ENCODE measurements at regions not wholly inside any gene's neighbourhood (a gene's known extent, or its start where the extent isn't known, plus 50 kb on each side); places are given as distances from the start of the nearest gene placed in this dataset.

- no peaks in the 10 kb centered on the region for H3K9me3 ChIP-seq (ENCODE audit: control insufficient read depth, low read length)
- no peak overlapping the region for H3K4me3 ChIP-seq (ENCODE audit: low read length)
- H3K4me1 ChIP-seq (ENCODE audit: control insufficient read depth, insufficient read depth, low read length): no peaks in the 10 kb centered on the region
- H3K27me3 ChIP-seq (ENCODE audit: control insufficient read depth, insufficient read depth, low read length): no peaks in the 10 kb centered on the region
- no peaks in the 10 kb centered on the region for H3K36me3 ChIP-seq (ENCODE audit: control insufficient read depth, insufficient read depth, low read length)
- H3K9ac ChIP-seq (ENCODE audit: low read length): no peak overlapping the region
Measured at GRCh38 chr3:72093270-72093991, 308.5 kb upstream of the PROK2 start.

- Histone ChIP-seq H3K4me3 (ENCODE audit: low read length) (no peak overlapping the region), H3K9me3 (ENCODE audit: control insufficient read depth, low read length) (no peaks in the 10 kb centered on the region), H3K36me3 (ENCODE audit: control insufficient read depth, insufficient read depth, low read length) (no peaks in the 10 kb centered on the region), H3K27me3 (ENCODE audit: control insufficient read depth, insufficient read depth, low read length) (no peaks in the 10 kb centered on the region), H3K9ac (ENCODE audit: low read length) (no peak overlapping the region), H3K4me1 (ENCODE audit: control insufficient read depth, insufficient read depth, low read length) (no peaks in the 10 kb centered on the region)
Measured at GRCh38 chr3:72092778-72093177, 307.8 kb upstream of the PROK2 start.

DNA sequence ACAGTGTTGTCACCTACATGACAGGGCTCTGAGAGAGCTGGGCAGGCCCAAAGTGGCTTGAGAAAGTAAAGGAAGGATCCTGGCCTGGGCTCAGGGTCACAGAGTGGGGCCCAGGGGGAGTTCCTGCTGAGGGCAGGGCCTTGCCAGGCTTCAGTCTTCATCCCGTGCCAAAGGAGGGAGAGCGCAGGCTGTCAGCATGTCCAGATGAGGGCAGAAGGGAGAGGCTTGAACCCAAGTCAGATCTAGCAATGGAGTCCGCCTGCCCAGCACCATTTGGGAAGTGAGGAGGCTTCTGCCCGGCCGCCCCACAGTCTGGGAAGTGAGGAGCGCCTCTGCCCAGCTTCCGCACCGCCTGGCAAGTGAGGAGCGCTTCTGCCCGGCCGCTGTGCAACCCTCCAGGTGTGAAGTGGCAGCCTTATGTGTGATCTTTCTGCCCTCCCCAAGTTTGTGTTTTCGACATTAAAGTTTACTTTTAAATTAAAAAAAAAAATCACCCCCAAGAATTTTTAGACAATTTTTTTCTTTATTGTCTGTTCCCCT is 303.6 kb upstream of the PROK2 start:
- Histone ChIP-seq H3K4me3 (ENCODE audit: low read length) (no peak overlapping the region), H3K36me3 (ENCODE audit: control insufficient read depth, insufficient read depth, low read length) (no peaks in the 10 kb centered on the region), H3K9ac (ENCODE audit: low read length) (no peak overlapping the region), H3K9me3 (ENCODE audit: control insufficient read depth, low read length) (no peaks in the 10 kb centered on the region), H3K27me3 (ENCODE audit: control insufficient read depth, insufficient read depth, low read length) (no peaks in the 10 kb centered on the region), H3K4me1 (ENCODE audit: control insufficient read depth, insufficient read depth, low read length) (no peaks in the 10 kb centered on the region)

GRCh38 chr3:72087420-72087819 is 302.5 kb upstream of the PROK2 start:
- Histone ChIP-seq H3K9me3 (ENCODE audit: control insufficient read depth, low read length) (no peaks in the 10 kb centered on the region), H3K4me3 (ENCODE audit: low read length) (no peak overlapping the region), H3K27me3 (ENCODE audit: control insufficient read depth, insufficient read depth, low read length) (no peaks in the 10 kb centered on the region), H3K9ac (ENCODE audit: low read length) (no peak overlapping the region), H3K36me3 (ENCODE audit: control insufficient read depth, insufficient read depth, low read length) (no peaks in the 10 kb centered on the region), H3K4me1 (ENCODE audit: control insufficient read depth, insufficient read depth, low read length) (peaks cover 8% of the 10 kb centered on the region)

DNA sequence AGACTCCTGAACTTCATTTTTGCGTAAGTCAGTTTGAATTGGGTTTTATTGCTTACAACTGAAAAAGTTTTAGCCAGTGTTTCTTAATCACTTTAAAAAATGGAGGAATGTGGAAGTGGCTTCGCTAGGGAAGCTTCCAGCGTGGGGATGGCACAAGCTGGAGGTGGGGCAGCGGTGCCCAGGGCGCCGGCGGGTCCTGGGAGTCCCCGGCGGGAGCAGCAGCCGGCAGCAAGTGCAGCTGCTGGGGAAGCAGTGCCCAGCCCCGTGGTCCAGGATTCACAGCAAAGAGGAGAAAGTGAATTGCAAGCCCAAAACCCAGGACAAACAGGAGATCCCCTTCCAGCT is 301.8 kb upstream of the PROK2 start:
- H3K9me3 ChIP-seq (ENCODE audit: control insufficient read depth, low read length): no peaks in the 10 kb centered on the region
- peaks cover 15% of the 10 kb centered on the region for H3K4me1 ChIP-seq (ENCODE audit: control insufficient read depth, insufficient read depth, low read length)
- no peaks in the 10 kb centered on the region for H3K36me3 ChIP-seq (ENCODE audit: control insufficient read depth, insufficient read depth, low read length)
- H3K4me3 ChIP-seq (ENCODE audit: low read length): no peak overlapping the region
- no peaks in the 10 kb centered on the region for H3K27me3 ChIP-seq (ENCODE audit: control insufficient read depth, insufficient read depth, low read length)
- H3K9ac ChIP-seq (ENCODE audit: low read length): no peak overlapping the region

GRCh38 chr3:72086042-72086742 is 301.2 kb upstream of the PROK2 start:
- Histone ChIP-seq H3K9ac (ENCODE audit: low read length) (no peak overlapping the region), H3K36me3 (ENCODE audit: control insufficient read depth, insufficient read depth, low read length) (no peaks in the 10 kb centered on the region), H3K4me3 (ENCODE audit: low read length) (no peak overlapping the region), H3K9me3 (ENCODE audit: control insufficient read depth, low read length) (no peaks in the 10 kb centered on the region), H3K27me3 (ENCODE audit: control insufficient read depth, insufficient read depth, low read length) (no peaks in the 10 kb centered on the region), H3K4me1 (ENCODE audit: control insufficient read depth, insufficient read depth, low read length) (peaks cover 15% of the 10 kb centered on the region)

GRCh38 chr3:72085036-72085435 is 300.1 kb upstream of the PROK2 start:
- H3K9me3 ChIP-seq (ENCODE audit: control insufficient read depth, low read length): no peaks in the 10 kb centered on the region
- no peaks in the 10 kb centered on the region for H3K27me3 ChIP-seq (ENCODE audit: control insufficient read depth, insufficient read depth, low read length)
- H3K4me3 ChIP-seq (ENCODE audit: low read length): no peak overlapping the region
- H3K36me3 ChIP-seq (ENCODE audit: control insufficient read depth, insufficient read depth, low read length): no peaks in the 10 kb centered on the region
- H3K9ac ChIP-seq (ENCODE audit: low read length): no peak overlapping the region
- peaks cover 15% of the 10 kb centered on the region for H3K4me1 ChIP-seq (ENCODE audit: control insufficient read depth, insufficient read depth, low read length)

DNA sequence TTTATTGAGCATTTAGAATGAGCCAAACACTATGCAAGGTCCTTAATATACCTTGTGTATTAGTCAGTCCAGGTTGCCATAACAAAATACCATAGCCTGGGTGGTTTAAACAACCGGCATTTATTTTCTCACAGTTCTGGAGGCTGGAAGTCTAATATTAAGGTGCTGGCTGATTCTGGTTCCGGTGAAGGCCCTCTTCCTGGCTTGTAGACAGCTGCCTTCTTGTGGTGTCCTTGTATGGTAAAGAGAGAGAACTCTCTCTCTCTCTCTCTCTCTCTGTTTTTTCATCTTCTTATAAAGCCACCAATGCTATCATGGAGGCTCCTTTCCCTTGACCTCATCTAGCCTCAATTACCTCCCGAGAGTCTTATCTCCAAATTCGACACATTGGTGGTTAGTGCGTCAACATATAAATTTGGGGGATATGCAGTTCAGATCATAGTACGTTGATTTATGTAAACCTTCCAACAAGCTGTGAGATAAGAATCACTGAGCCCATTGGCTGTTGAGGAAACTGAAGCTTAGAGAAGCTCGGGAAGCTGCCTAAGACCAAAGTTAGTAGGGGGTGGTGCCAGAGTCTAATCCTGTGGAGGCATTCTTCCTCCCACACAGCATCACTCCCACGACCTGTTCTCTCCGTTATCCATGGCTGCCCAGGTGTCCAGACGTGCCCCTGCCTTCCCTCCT is 298.0 kb upstream of the PROK2 start:
- no peaks in the 10 kb centered on the region for H3K27me3 ChIP-seq (ENCODE audit: control insufficient read depth, insufficient read depth, low read length)
- no peaks in the 10 kb centered on the region for H3K9me3 ChIP-seq (ENCODE audit: control insufficient read depth, low read length)
- peaks cover 15% of the 10 kb centered on the region for H3K4me1 ChIP-seq (ENCODE audit: control insufficient read depth, insufficient read depth, low read length)
- no peak overlapping the region for H3K4me3 ChIP-seq (ENCODE audit: low read length)
- no peaks in the 10 kb centered on the region for H3K36me3 ChIP-seq (ENCODE audit: control insufficient read depth, insufficient read depth, low read length)
- no peak overlapping the region for H3K9ac ChIP-seq (ENCODE audit: low read length)

DNA sequence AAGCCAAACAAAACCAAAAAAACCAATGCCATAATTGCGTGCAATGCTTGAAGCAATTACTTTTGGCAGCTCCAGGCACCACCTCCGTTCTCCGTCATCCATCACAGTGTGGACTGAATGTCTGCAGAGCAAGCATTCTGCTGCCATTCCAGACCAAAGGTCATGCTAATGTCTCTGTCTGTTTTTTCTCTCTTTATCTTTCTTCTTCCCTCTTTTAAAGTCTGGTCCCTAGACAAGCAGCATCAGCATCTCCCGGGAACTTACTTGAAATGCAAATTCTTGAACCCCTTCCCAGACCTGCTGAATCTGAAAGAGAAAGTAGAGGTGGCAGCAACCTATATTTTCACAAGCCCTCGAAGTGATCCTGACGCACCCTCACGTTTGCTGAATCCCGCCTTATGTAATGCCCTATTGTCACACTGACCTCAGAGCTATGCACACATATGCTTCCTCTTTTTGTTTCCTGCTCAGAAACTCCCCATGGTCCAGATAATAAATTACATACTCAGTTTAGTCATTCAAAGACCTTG is 297.3 kb upstream of the PROK2 start:
- peaks cover 15% of the 10 kb centered on the region for H3K4me1 ChIP-seq (ENCODE audit: control insufficient read depth, insufficient read depth, low read length)
- no peak overlapping the region for H3K4me3 ChIP-seq (ENCODE audit: low read length)
- H3K36me3 ChIP-seq (ENCODE audit: control insufficient read depth, insufficient read depth, low read length): no peaks in the 10 kb centered on the region
- no peaks in the 10 kb centered on the region for H3K27me3 ChIP-seq (ENCODE audit: control insufficient read depth, insufficient read depth, low read length)
- no peak overlapping the region for H3K9ac ChIP-seq (ENCODE audit: low read length)
- H3K9me3 ChIP-seq (ENCODE audit: control insufficient read depth, low read length): no peaks in the 10 kb centered on the region

- Histone ChIP-seq H3K27me3 (ENCODE audit: control insufficient read depth, insufficient read depth, low read length) (no peaks in the 10 kb centered on the region), H3K36me3 (ENCODE audit: control insufficient read depth, insufficient read depth, low read length) (no peaks in the 10 kb centered on the region), H3K4me1 (ENCODE audit: control insufficient read depth, insufficient read depth, low read length) (peaks cover 15% of the 10 kb centered on the region), H3K9me3 (ENCODE audit: control insufficient read depth, low read length) (no peaks in the 10 kb centered on the region), H3K9ac (ENCODE audit: low read length) (no peak overlapping the region), H3K4me3 (ENCODE audit: low read length) (no peak overlapping the region)
Measured at GRCh38 chr3:72081471-72082185, 296.7 kb upstream of the PROK2 start.

- Histone ChIP-seq H3K36me3 (ENCODE audit: control insufficient read depth, insufficient read depth, low read length) (no peaks in the 10 kb centered on the region), H3K9ac (ENCODE audit: low read length) (no peak overlapping the region), H3K27me3 (ENCODE audit: control insufficient read depth, insufficient read depth, low read length) (no peaks in the 10 kb centered on the region), H3K4me3 (ENCODE audit: low read length) (no peak overlapping the region), H3K9me3 (ENCODE audit: control insufficient read depth, low read length) (no peaks in the 10 kb centered on the region), H3K4me1 (ENCODE audit: control insufficient read depth, insufficient read depth, low read length) (peaks cover 15% of the 10 kb centered on the region)
Measured at GRCh38 chr3:72080800-72081199, 295.9 kb upstream of the PROK2 start.

Data from mucosa of stomach (tissue), 1 donor.